HepG2 (cell line): ENCODE measurements at regions not wholly inside any gene's neighbourhood (a gene's known extent, or its start where the extent isn't known, plus 50 kb on each side); places are given as distances from the start of the nearest gene placed in this dataset.

Experiments used
- ATAC-seq: fragments of 200-7000 bp; cut with Tn5 transposase; 3 replicates; pipeline ENCODE4 v1.9.1; 2020; ENCODE audit warnings: mild to moderate bottlenecking, moderate library complexity
- BruUV-seq: library from RNA; stranded (reverse); fragments of 400-500 nt; replicated peaks from 2 replicates; lab custom pipeline; 2021; lab: Mats Ljungman, UMichigan
- CTCF ChIA-PET: fragments of 300-600 bp; formaldehyde crosslinking; extraction: SDS; loops from one replicate; lab custom pipeline; 2021; ENCODE audit warnings: low total read pairs, inconsistent platforms, low intra/inter-chr PET ratio; lab: Yijun Ruan, JAX
- POLR2A ChIA-PET: fragments of 350-600 bp; sonication (Branson Sonifier 250); formaldehyde crosslinking; loops from one replicate; lab custom pipeline; 2020; ENCODE audit warnings: antibody characterized with exemption, inconsistent platforms; lab: Yijun Ruan, JAX
- DNase-seq: peaks from one replicate; pipeline ENCODE4 v3.0.0-alpha.2; 2015; ENCODE audit warnings: low spot score
- FAIRE-seq: peaks from 3 replicates; lab custom pipeline; 2011; peaks lifted over from hg19 to GRCh38; lab: Jason Lieb, UNC
- H2AFZ ChIP-seq: one replicate; pipeline ENCODE4 v1.6.1; 2011; ENCODE audit warnings: low read length, inconsistent platforms
- H3K27ac ChIP-seq: fragments of 300-600 bp; 3 replicates; pipeline ENCODE4 v1.8.0; 2011; ENCODE audit warnings: mixed run types, mild to moderate bottlenecking, mixed read lengths, low read length, inconsistent platforms; ENCODE audit not compliant: insufficient read depth; ENCODE audit errors: extremely low read length
- H3K27me3 ChIP-seq, 2 experiments: fragments of 200-600 bp in 1 of 2; 2 replicates in 1 of 2; 3 replicates in 1 of 2; pipeline versions ENCODE4 v1.6.0 to v1.8.0; 2011; ENCODE audit warnings: low read length in 2 of 2, mild to moderate bottlenecking in 2 of 2, moderate library complexity in 2 of 2, inconsistent platforms in 1 of 2; ENCODE audit not compliant: insufficient read depth in 2 of 2, control insufficient read depth in 1 of 2
- H3K36me3 ChIP-seq, 2 experiments: fragments of 200-600 bp in 1 of 2; replicated peaks in 1 of 2; 2 replicates in 1 of 2; 3 replicates in 1 of 2; pipeline versions ENCODE4 v1.5.1 to v1.8.0; 2011; ENCODE audit warnings: low read length in 2 of 2, inconsistent platforms in 1 of 2; ENCODE audit not compliant: insufficient read depth in 2 of 2, control insufficient read depth in 1 of 2
- H3K4me1 ChIP-seq: 2 replicates; pipeline ENCODE4 v1.5.1; 2012; ENCODE audit warnings: low read length, inconsistent platforms; ENCODE audit not compliant: insufficient read depth
- H3K4me2 ChIP-seq: 2 replicates; pipeline ENCODE4 v1.6.0; 2011; ENCODE audit warnings: low read depth, low read length, inconsistent platforms
- H3K4me3 ChIP-seq, 3 experiments: fragments of 200-600 bp in 1 of 3; sonication (generic), shearing (Covaris generic) in 1 of 3; replicated peaks in 1 of 3; 2 replicates each; pipeline ENCODE4 v1.5.1; 2011 to 2016; ENCODE audit warnings: low read length in 3 of 3, inconsistent platforms in 2 of 3, low read depth in 2 of 3, mild to moderate bottlenecking in 2 of 3, control low read depth in 1 of 3, mixed read lengths in 1 of 3; ENCODE audit not compliant: insufficient read depth in 1 of 3
- H3K79me2 ChIP-seq: one replicate; pipeline ENCODE4 v1.6.1; 2011; ENCODE audit warnings: low read length, inconsistent platforms; ENCODE audit not compliant: insufficient read depth
- H3K9ac ChIP-seq: 2 replicates; pipeline ENCODE4 v1.6.0; 2011; ENCODE audit warnings: mild to moderate bottlenecking, low read depth, low read length, inconsistent platforms; ENCODE audit not compliant: insufficient read depth
- H3K9me3 ChIP-seq: 2 replicates; pipeline ENCODE4 v1.5.1; 2012; ENCODE audit warnings: mild to moderate bottlenecking, low read length
- H4K20me1 ChIP-seq: 2 replicates; pipeline ENCODE4 v1.6.0; 2011; ENCODE audit warnings: inconsistent platforms, mild to moderate bottlenecking, low read length, moderate library complexity; ENCODE audit not compliant: insufficient read depth
- ATF7 ChIP-seq, 2 experiments: fragments of 450-650 bp in 1 of 2; sonication (generic) in 1 of 2; formaldehyde crosslinking in 1 of 2; IDR thresholded peaks; 2 replicates each; pipeline versions ENCODE4 v1.4.0 to v1.6.1; 2016 to 2020; ENCODE audit warnings: antibody characterized with exemption in 1 of 2, mild to moderate bottlenecking in 1 of 2, missing genetic modification reagents in 1 of 2
- ZNF296 ChIP-seq: sonication (generic); formaldehyde crosslinking; conservative IDR thresholded peaks from 2 replicates; pipeline ENCODE4 v1.5.0; 2020; ENCODE audit warnings: mild to moderate bottlenecking, missing genetic modification reagents
- ZNF33A ChIP-seq: sonication (generic); formaldehyde crosslinking; IDR thresholded peaks from 2 replicates; pipeline ENCODE4 v1.5.1; 2020; ENCODE audit warnings: missing genetic modification reagents, mild to moderate bottlenecking, moderate library complexity, borderline replicate concordance
- ZNF468 ChIP-seq: sonication (generic); formaldehyde crosslinking; IDR thresholded peaks from 2 replicates; pipeline ENCODE4 v1.8.0; 2022; ENCODE audit warnings: mild to moderate bottlenecking, moderate library complexity, missing genetic modification reagents
- ZNF614 ChIP-seq: IDR thresholded peaks from 2 replicates; pipeline ENCODE4 v1.6.1; 2018; ENCODE audit warnings: missing biosample characterization, missing genetic modification reagents, inconsistent platforms, borderline replicate concordance
- ZNF619 ChIP-seq: sonication (generic); formaldehyde crosslinking; IDR thresholded peaks from 2 replicates; pipeline ENCODE4 v1.4.0; 2020; ENCODE audit warnings: mild to moderate bottlenecking, missing genetic modification reagents
- ZNF850 ChIP-seq: sonication (generic); formaldehyde crosslinking; conservative IDR thresholded peaks from 2 replicates; pipeline ENCODE4 v1.9.0; 2021; ENCODE audit warnings: mild to moderate bottlenecking, missing genetic modification reagents
- ZSCAN25 ChIP-seq: sonication (generic); formaldehyde crosslinking; IDR thresholded peaks from 2 replicates; pipeline ENCODE4 v1.8.0; 2022; ENCODE audit warnings: mild to moderate bottlenecking, missing genetic modification reagents
- WGBS: methylation state at CpG from one replicate; pipeline ENCODE4 v1.1.6; 2017; ENCODE audit warnings: low lambda C conversion rate; 5-methylcytosine and 5-hydroxymethylcytosine counted together
- in situ Hi-C: cut with HindIII; loops from 2 replicates; pipeline ENCODE4 v1.10.0; 2017; ENCODE audit warnings: low pct_unique_long_range_greater_than_20kb; ENCODE audit not compliant: extremely low pct_ligation_motif_present
- intact Hi-C: fragments of 100-400 bp; cut with micrococcal nuclease; formaldehyde crosslinking; loops from one replicate; pipeline ENCODE4 v1.10.0; 2022; ENCODE audit not compliant: unreplicated experiment
- TF ChIP-seq, protein P1 (sequence below): sonication (generic); formaldehyde crosslinking; conservative IDR thresholded peaks from 2 replicates; pipeline ENCODE4 v1.4.0; 2020; ENCODE audit warnings: missing genetic modification reagents
- TF ChIP-seq, protein P2 (sequence below): IDR thresholded peaks from 2 replicates; pipeline ENCODE4 v1.6.1; 2018; ENCODE audit warnings: missing genetic modification reagents, mild to moderate bottlenecking, missing compliant biosample characterization
- TF ChIP-seq, protein P3 (sequence below): IDR thresholded peaks from 2 replicates; pipeline ENCODE4 v1.6.1; 2016
- TF ChIP-seq, protein P4 (sequence below): sonication (generic); formaldehyde crosslinking; IDR thresholded peaks from 2 replicates; pipeline ENCODE4 v1.4.0; 2020; ENCODE audit warnings: missing genetic modification reagents, mild to moderate bottlenecking, borderline replicate concordance

DNA sequence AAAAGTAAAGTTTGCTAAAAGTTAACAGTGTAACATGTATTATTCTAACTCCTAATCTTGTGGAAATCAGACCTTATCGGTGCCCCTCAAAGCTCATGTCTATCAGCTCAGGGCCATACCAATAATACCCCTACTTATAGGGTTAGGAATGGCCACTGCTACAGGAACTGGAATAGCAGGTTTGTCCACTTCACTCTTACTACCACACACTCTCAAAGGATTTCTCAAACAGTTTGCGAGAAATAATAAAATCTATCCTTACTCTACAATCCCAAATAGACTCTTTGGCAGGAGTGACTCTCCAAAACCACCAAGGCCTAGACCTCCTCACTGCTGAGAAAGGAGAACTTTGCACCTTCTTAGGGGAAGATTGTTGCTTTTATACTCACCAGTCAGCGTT lies 1677.7 kb downstream of the OLFM4 start:
- WGBS, result 55% methylated on average over 3 of the region's 3 CpGs
- no peak for ATAC-seq
- BruUV-seq, result no TSS peak

DNA sequence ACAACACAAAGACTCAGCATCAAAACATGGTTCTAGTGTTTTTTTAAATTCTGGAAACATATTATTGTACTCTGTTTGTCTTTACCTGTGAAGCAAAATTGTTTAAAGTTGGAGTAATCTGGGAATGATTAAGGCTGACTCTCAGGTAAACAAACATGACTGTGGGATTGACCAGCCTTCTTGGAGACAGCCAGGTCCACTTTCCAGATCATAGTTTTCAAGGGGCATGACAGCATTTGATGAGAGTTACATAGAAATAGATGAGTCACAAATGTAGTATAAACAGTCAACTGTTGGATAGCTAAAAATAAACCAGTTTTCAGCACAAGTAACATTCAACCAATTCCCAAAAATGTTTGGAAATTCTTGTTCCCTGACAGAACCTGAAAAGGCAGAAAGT lies 1680.9 kb downstream of the OLFM4 start:
- FAIRE-seq (no peak), ATAC-seq (no peak), DNase-seq (no peak)
- in situ Hi-C loops (no loop called here), intact Hi-C loops (no loop called here)
- TF ChIP-seq, protein P1, sequence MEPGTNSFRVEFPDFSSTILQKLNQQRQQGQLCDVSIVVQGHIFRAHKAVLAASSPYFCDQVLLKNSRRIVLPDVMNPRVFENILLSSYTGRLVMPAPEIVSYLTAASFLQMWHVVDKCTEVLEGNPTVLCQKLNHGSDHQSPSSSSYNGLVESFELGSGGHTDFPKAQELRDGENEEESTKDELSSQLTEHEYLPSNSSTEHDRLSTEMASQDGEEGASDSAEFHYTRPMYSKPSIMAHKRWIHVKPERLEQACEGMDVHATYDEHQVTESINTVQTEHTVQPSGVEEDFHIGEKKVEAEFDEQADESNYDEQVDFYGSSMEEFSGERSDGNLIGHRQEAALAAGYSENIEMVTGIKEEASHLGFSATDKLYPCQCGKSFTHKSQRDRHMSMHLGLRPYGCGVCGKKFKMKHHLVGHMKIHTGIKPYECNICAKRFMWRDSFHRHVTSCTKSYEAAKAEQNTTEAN (CRISPR knock-in tag), result no peak
- 0 out of 2 replicates have a peak, but pooled peaks have one; percentile 43 for TF ChIP-seq ATF7 (IDR thresholded peaks at IDR 0.05)
- TF ChIP-seq ATF7 (CRISPR knock-in tag; IDR thresholded peaks at IDR 0.05), result no peak
- no peak for TF ChIP-seq ZNF296 (CRISPR knock-in tag)
- TF ChIP-seq, protein P2, sequence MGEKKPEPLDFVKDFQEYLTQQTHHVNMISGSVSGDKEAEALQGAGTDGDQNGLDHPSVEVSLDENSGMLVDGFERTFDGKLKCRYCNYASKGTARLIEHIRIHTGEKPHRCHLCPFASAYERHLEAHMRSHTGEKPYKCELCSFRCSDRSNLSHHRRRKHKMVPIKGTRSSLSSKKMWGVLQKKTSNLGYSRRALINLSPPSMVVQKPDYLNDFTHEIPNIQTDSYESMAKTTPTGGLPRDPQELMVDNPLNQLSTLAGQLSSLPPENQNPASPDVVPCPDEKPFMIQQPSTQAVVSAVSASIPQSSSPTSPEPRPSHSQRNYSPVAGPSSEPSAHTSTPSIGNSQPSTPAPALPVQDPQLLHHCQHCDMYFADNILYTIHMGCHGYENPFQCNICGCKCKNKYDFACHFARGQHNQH, result no peak
- TF ChIP-seq, protein P3, sequence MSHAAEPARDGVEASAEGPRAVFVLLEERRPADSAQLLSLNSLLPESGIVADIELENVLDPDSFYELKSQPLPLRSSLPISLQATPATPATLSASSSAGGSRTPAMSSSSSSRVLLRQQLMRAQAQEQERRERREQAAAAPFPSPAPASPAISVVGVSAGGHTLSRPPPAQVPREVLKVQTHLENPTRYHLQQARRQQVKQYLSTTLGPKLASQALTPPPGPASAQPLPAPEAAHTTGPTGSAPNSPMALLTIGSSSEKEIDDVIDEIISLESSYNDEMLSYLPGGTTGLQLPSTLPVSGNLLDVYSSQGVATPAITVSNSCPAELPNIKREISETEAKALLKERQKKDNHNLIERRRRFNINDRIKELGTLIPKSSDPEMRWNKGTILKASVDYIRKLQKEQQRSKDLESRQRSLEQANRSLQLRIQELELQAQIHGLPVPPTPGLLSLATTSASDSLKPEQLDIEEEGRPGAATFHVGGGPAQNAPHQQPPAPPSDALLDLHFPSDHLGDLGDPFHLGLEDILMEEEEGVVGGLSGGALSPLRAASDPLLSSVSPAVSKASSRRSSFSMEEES (CRISPR knock-in tag), result no peak
- TF ChIP-seq ZNF468 (CRISPR knock-in tag), result no peak
- TF ChIP-seq ZNF850 (CRISPR knock-in tag), result no peak
- Histone ChIP-seq H3K4me2 (no peak overlapping the region), H3K79me2 (no peaks in the 10 kb centered on the region), H3K9ac (no peak overlapping the region), H3K27ac (no peak overlapping the region), H3K4me3 (no peak overlapping the region), H3K9me3 (peaks cover 85% of the 10 kb centered on the region), H4K20me1 (no peaks in the 10 kb centered on the region), H3K4me1 (no peaks in the 10 kb centered on the region), H3K36me3 (no peaks in the 10 kb centered on the region), H2AFZ (no peak overlapping the region), H3K27me3 (no peaks in the 10 kb centered on the region; a peak in 1 of 5 replicates)
- CTCF ChIA-PET, result no interaction called here
- POLR2A ChIA-PET, result no interaction called here
- no TSS peak for BruUV-seq

More for the DNA sequence above, 1677.7 kb downstream of the OLFM4 start:
- H3K4me3 ChIP-seq, result no peak overlapping the region
- no peaks in the 10 kb centered on the region for H3K36me3 ChIP-seq
- no peaks in the 10 kb centered on the region for H3K4me1 ChIP-seq
- peaks cover 94% of the 10 kb centered on the region for H3K9me3 ChIP-seq
- H3K27ac ChIP-seq, result no peak overlapping the region
- intact Hi-C loops (no loop called here), in situ Hi-C loops (no loop called here)
- CTCF ChIA-PET, result no interaction called here
- no peaks in the 10 kb centered on the region for H4K20me1 ChIP-seq
- H2AFZ ChIP-seq, result no peak overlapping the region
- no peaks in the 10 kb centered on the region for H3K79me2 ChIP-seq
- DNase-seq, result no peak
- no peak for FAIRE-seq
- TF ChIP-seq ZNF614 (CRISPR knock-in tag), result no peak
- TF ChIP-seq, protein P4, sequence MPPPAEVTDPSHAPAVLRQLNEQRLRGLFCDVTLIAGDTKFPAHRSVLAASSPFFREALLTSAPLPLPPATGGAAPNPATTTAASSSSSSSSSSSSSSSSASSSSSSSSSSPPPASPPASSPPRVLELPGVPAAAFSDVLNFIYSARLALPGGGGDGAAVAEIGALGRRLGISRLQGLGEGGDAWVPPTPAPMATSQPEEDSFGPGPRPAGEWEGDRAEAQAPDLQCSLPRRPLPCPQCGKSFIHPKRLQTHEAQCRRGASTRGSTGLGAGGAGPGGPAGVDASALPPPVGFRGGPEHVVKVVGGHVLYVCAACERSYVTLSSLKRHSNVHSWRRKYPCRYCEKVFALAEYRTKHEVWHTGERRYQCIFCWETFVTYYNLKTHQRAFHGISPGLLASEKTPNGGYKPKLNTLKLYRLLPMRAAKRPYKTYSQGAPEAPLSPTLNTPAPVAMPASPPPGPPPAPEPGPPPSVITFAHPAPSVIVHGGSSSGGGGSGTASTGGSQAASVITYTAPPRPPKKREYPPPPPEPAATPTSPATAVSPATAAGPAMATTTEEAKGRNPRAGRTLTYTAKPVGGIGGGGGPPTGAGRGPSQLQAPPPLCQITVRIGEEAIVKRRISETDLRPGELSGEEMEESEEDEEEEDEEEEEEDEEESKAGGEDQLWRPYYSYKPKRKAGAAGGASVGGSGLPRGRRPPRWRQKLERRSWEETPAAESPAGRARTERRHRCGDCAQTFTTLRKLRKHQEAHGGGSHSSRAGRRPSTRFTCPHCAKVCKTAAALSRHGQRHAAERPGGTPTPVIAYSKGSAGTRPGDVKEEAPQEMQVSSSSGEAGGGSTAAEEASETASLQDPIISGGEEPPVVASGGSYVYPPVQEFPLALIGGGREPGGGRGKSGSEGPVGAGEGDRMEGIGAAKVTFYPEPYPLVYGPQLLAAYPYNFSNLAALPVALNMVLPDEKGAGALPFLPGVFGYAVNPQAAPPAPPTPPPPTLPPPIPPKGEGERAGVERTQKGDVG, result no peak
- no peak for TF ChIP-seq ZNF619 (CRISPR knock-in tag)
- no peak for TF ChIP-seq ZSCAN25 (CRISPR knock-in tag)
- TF ChIP-seq ZNF33A, result no peak
- no peak overlapping the region for H3K4me2 ChIP-seq
- POLR2A ChIA-PET, result no interaction called here
- H3K27me3 ChIP-seq, result no peaks in the 10 kb centered on the region; a peak in 1 of 5 replicates
- no peak overlapping the region for H3K9ac ChIP-seq
